ENCODE measurements at regions not wholly inside any gene's neighbourhood (a gene's known extent, or its start where the extent isn't known, plus 50 kb on each side); places are given as distances from the start of the nearest gene placed in this dataset.

- TF ChIP-seq CTCF (IDR thresholded peaks at IDR 0.05; ENCODE audit: extremely low read depth in 1 of 2, insufficient read depth in 1 of 2, low read depth in 1 of 2, low read length in 2 of 2): no peak
- TF ChIP-seq EZH2 (IDR thresholded peaks at IDR 0.05; ENCODE audit: borderline replicate concordance, low read depth, low read length, severe bottlenecking): no peak
- TF ChIP-seq FOS (IDR thresholded peaks at IDR 0.05; ENCODE audit: borderline replicate concordance, insufficient read depth, low read length): no peak
- TF ChIP-seq MYC (IDR thresholded peaks at IDR 0.05; ENCODE audit: low read depth, low read length): no peak
These were observed 223.7 kb downstream of the MRPL39 start for GRCh38 chr21:25383545-25383944.

Measured in endothelial cell of umbilical vein (primary cell).